Epidermal melanocyte (primary cell): ENCODE measurements at regions not wholly inside any gene's neighbourhood (a gene's known extent, or its start where the extent isn't known, plus 50 kb on each side); places are given as distances from the start of the nearest gene placed in this dataset.

Experiments
- DNase-seq: peaks from one replicate; pipeline ENCODE4 v3.0.0; 2011; ENCODE audit warnings: low spot score; ENCODE audit not compliant: insufficient read length

DNA sequence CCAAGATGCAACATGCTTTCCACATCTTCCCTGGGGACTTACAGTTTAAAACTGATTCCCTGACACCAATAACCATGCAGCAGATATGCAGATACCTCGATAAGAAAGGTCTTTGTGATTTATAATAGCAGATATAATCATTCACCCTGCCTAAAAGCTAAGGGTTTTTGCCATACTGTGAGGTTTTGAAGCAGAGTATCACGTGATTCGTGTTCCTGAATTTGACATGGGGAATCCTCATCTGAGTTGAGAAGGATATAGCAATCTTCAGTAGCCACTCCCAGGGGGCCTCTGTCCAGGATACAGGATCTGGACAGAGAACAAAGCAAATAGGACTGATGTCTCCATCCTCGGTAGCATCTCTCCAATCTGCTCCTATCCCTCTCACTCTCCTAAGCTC is 79.1 kb upstream of the SDK2 start:
- DNase-seq = no peak

DNA sequence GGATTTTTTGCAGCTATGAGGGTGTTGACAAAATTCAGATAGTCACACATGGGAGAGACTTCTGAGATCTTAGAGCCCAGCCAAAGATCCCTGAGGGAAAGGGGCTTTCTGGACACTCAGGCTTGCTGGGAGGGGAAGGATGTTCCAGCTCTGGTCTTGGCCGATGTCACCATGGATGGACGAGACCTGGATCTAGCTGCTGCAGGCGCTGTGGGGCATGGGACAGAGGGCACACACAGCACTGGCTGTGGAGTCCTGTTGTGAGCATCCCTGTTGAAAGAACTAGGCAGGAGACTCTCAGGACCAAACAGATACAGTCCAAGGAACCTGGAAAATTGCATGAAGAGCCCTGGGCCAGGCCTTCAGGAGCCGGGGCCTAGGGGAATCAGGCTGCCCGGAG is 80.1 kb upstream of the SDK2 start:
- DNase-seq = no peak

DNA sequence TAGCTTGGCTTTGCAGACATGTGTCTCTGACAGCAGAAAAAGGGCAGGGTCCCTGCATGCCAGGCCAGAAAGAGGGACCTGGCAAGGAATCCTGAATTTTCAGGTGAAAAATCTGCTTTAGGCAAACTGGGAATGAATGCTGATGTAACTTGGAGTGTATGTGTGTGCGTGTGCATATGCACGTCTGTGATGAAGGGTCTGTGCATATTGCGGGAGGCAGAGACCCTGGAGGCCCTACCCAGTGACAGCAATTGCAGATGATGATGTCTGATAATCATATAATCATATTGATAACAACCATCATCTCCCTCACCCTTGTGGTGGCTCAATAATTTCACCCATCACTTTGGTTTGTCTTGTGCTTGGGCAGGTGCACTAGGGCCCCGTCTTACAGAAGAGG is 80.7 kb upstream of the SDK2 start:
- no peak for DNase-seq

DNA sequence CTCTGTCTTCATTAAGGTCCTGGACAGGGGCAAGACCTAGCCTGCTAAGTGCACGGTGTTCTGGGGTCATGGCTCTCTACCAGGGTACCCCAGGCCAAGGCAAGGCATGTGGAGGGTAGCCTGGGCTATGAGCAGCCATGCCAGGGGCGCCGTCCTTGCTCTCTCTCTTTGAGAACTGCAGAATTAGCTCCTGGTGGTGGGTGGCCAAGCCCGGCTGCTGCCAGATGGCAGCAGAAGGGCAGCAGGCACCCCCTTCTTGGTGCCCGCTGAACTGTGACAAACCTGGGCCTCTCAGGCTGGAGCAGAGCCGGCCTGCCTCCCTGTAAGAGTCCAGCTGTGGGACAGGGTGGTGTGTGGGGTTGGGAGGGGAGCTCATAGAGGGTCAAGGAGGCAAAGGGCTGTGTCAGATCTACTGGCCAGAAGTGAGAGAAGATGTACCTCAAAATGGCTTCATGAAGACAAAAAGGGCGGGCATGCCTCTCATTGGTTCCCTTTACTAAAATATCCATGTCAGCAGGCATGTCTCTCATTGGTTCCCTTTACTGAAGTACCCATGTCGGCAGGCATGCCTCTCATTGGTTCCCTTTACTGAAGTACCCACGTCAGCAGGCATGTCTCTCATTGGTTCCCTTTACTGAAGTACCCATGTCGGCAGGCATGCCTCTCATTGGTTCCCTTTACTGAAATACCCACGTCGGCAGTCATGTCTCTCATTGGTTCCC is 81.7 kb upstream of the SDK2 start:
- no peak for DNase-seq

DNA sequence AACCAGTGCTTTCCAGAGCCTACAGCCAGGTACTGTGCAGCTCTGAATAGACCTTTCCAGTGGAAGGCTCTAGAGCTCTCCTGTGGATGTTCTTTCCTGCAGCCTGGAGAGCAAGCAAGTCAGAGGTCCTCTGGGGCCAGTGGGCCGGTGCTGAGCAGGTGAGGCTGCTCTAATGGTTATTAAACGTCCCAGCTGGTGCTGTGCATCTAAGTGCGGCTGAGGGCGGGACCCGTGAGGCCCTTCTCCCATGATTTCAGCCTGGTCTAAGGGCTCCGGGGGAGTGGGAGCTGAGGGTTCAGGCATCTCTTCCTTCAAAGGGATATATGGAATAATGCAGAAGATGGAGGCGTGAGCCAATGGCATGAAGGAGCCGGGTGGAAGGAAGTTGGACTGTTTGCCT is 83.7 kb upstream of the SDK2 start:
- DNase-seq = no peak

DNA sequence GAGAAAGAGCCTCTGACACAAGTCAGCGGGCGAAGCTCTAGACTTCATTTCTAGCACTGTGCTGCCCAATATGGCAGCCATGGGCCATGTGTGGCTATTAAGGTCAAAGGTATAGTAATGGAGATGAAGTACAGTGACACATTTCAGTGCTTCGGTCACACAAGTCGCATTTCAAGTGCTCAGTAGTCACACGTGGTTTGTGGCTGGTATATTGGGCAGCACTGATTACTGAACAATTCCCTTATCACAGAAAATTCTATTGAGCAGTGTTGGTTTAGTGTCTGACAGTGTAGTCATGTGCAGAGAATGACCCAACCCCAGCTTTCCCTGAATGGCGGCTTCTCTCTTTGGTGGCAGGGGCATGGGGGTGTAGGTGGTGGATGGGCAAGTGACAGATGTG is 84.9 kb upstream of the SDK2 start:
- DNase-seq = no peak

DNA sequence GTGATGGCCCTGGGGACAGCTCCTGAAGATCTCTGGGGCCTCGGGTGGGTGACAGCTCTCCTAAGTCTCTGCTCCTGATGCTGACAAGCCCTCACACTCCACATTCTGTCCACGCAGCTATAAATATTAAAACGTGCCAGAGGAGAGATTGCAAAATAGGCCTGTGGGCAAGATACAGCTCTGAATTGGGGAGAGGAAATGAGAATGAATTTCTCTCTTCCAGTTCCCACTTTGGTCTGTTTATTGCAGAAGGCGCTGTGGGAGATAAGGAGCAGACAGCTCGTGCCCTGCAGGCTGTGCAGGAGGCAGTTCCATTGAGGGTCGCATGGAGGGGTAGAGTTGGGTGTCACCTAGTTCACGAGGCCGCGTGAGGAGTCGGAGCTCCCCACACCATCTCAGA is 87.5 kb upstream of the SDK2 start:
- DNase-seq = no peak

DNA sequence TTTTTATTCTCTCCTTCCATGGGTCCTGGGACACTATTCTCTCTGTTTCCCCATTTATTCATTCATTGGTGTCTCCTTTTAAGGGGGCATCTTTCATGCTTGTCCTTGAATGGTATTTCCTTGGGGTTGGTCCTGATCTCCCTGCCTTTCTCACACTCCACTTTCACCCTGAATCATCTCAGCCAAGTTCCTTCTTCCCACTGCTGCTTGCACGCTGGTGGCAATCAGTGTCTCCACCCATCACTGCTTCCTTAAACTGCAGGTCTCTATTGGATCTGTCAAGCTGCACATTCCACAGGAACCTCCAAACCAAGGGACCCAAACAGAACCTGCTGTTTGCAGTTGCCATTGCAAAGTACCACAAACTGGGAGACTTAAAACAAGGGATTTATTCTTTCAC is 89.3 kb upstream of the SDK2 start:
- no peak for DNase-seq

DNA sequence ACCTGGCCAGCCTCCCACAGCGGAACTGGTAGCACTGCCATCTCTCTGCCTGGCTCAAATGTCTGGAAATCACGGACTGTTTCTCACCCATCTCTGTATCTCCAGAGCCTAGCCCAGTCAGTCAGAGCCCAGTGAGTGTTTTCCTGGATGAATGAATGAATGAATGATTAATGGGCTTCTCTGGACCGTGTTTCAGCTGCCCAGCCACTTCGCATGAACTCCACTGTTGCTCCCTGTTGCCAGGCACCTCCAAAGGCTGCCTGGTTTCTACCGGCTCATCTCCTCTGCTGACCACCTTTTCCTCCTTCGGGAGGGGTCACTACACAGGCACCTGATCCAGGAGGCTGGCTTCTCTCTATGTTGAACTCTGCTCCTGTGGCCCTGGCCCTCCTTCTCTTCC is 91.0 kb upstream of the SDK2 start:
- no peak for DNase-seq

DNA sequence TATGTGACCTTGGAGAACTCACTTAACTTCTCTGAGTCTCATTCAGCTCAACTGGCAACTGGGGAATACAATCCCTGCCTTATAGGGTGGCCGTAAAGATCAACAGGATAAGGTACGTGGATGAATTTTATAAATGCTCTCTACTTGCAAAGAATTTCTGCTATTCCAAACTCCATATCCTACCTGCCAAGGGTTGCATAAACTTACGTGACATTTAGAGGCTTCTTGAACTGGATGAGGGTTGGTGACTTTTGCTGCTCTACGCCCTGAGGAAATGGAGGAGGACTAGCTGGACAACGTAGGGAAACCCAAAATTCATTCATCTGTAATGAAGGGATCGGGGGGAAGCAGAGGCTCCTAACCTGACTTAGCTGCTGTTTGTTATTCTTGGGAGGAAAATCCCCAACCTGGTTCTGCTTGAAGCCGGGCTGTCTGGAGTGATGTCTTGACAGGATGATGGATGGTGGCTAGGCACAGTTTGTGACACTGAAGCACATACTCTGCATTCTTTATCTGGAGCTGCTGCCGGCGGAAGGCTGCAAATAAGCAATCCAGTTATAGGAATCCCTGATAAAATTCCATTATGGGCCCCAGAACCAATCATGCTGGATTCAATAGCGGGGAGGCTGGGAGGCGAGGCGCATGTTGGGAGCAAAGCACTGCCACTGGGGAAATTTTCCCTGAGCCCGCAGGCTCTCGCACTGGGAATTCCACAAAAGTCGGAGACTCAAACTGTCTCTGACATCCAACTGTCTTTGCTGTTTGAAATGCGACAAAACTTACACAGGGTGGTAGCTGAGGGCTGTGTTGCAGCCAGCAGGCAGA is 94.7 kb upstream of the SDK2 start:
- DNase-seq = no peak

DNA sequence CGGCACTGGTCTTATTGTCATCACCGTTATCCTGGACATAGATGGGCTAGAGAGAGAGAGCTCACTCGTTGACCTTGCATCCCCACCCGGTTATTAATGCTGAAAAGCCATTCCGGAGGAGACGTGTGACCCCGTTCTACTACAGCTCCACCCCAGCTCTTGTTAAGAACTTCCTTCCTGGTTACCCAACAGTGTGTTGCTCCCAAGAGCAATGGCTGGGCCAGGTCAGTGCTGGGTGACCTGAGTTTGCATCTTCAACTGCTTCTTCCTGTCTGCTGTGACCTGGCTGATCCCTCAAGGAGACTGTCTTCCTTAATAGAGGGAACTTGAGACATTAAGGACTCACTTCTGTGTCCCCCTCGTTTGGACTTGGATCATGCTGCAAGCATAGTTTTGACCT is 96.1 kb upstream of the SDK2 start:
- DNase-seq = no peak

DNA sequence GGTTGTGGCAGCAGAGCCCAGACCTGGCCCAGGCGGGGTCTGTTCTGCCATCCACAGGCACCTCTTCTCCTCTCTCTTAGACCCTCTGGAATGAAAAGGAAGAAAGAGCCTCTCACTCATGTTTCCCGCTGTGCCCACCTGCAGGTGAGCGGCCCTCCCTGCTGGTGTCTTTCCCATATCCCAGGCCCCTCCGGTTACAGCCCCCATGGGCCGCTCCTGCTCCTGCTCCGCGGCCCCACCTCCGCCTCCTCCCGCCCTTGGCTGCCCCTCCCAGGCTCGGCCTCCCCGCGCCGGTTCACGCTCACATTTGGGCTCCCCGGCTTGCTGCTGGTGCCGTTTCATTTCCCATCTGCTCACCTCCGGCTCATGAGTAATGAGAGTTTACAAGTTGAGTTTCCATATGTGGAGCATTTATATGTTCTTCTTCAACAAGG is 98.7 kb upstream of the SDK2 start:
- no peak for DNase-seq

DNA sequence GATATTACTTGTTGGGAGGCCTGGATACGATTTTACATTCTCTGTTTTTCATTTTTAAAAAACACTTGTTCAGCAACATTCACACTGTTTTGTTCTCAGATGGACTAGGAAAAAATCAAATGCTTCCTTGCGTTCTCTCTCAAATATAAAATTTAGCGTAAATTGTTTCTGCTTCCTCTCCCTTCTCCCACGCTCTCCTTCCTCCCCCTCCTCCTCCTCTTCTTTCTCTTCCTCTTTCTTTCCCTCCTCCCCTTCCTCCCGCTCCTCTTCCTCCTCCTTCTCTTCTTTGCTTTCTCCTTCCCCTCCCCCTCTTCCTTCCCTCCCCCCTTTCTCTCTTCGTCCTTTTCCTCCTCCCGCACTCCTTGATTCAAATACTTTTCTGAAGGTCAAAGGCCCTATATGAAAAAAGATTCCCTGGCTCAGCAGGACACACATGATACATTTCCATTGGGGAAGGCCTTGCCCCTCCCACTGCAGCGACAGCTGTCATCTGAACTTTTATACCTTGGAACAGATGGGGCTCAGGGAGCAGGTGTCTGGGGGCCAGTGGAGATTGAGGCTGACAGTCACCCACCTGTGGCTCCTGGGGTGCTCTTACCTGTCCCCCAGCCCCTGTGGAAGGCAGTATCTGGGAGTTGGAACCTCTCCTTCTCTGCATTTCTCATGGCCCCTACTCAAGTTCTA is 99.4 kb upstream of the SDK2 start:
- DNase-seq = no peak

DNA sequence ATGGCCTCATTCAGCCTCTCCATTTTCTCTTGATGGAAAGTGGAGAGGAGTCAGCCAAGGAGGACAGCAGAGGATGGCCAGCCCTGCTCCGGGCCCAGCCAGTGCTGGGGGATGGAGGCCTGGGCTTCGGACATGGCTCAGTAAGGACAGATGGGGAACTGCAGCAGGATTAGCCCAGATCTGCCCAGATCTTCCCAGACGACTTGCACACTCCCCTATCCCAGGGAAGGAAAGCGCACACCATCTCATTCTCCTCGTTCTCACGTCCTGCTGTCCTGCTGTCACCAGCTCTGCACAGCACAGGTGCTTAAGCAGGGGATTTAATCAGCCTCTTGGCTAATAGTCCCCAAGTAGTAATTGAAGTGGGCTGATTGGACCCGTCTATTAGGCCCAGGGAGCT is 100.2 kb upstream of the SDK2 start:
- no peak for DNase-seq

DNA sequence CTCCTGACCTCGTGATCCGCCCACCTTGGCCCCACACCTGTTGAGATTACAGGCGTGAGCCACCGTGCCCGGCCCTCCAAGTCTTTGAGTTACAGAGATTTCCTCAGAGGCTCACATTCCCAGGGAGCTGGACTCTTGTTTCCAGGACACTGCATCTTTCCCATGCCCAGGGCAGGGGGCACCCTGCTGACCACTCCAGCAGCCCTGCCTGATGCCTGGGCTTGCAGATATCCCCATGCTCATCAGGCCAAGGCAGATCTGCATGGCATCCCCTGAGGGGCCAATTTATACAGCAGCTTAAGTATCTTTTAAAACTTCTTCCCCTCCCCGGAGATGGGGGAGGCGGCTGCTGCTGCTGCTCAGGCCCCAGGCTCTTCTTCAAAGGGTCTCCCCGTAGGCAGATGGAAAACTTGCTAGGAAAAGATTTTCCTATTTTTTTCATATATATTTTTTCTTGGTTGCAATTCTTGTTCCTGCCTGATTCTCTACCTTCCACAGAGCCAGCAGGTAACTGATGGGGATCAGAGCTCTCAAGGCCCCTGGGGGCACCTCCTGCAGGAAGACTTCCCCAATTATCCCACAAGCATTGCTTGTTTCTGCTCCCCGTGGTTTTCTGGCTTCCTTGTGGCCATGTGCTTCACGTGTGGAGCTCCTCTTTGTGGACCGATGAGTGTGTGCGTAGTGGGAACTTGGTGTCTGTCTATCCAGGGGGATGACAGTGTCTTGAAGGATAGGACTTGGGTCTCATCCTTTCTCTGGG is 102.2 kb upstream of the SDK2 start:
- DNase-seq = no peak

DNA sequence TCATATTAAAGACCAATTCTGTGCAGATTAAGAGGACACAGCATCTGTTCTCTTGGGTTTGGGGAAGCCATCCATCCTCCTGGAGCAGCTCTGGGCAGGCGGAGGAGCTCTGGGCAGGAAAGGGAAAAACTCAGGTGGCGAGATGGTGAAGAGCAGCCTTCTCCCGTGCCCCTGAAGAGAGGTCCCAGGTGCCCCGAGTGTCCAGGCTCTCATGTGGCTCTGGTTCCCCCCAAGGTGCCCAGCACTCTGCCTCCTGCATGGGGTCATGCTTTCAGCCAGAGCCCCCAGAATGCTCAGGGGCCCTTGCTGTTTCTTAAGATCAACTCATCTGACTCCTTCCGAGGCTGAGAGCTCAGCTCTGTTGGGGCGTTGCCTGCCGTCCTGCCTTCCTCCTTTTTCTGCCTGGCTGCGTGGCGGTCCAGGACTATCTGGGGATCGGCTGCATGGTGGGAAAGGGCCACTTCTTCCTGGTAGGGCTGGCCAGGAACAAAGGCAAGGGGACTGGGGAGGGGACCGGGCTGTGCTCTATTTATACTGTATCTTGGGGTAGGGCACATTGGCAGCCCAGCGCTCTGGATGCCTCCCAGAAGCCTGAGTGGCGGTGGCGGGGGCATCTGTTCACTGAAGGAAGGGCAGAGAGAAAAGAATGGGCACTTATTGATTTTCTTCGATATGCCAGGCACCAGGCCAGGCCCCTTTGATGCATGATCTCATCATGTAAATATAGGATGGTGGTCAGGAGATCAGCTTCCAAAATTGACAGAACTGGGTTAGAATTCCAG is 103.2 kb upstream of the SDK2 start:
- no peak for DNase-seq

DNA sequence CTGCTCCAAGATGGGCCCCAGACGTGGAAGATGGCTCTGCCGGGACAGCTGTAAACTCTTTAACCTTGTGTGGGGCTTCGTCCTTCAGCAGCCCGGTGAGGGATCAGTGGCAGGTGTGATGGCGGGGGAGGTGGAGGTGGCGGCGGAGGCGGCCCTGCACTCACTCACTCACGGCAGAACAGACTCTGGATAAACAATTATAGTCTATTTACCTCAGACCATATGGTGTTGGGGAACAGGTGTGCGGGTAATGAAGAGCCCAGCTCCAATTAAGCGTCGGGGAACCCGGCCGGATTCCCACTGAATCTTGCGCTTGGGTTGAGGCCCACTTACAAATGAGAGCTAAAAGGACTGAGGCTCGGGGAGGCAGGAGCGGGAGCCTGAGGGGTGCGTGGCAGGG is 104.3 kb upstream of the SDK2 start:
- DNase-seq = no peak

DNA sequence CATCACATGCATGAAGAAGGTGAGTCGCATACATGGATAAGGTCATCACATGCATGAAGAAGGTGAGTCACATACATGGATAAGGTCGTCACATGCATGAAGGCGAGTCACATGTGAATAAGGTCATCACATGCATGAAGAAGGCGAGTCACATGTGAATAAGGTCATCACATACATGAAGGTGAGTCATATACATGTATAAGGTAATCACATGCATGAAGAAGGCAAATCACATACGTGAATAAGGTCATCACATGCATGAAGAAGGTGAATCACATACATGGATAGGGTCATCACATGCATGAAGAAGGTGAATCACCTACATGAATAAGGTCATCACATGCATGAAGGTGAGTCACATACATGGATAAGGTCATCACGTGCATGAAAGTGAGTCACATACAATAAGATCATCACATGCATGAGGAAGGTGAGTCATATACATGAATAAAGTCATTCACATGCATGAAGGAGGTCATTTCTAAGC is 105.1 kb upstream of the SDK2 start:
- no peak for DNase-seq

DNA sequence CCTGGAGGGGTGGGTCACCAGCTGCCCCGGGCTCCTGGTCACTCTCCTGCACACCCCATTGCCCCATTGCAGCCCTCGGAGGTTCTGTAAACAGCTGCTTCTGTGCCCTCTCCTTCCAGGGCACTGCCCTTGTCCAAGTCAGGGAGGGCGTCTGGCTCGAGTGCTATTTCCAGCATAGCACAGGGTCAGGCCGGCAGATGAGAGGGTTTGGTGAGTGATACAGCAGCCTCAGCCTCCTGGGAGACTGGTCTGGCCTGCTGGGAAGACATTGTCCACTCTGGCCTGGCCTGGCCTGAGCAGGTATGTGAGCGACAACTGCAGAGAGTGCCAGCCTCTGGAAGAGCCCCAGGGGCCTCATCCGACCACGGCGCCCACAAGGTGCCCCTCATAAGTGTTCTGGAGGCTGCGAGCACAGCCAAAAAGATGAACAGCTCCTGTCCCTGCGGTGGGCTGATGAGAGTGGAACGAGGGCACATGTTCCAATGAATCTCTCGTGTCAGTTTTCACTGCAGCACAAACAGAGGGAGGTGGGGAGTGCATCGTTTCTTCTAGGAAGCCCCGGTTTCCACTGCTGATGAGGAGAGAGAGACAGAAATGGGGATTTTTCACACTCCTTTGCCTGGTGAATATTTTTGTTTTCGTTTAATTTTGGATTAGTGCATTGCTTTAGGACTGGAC is 105.8 kb upstream of the SDK2 start:
- no peak for DNase-seq

DNA sequence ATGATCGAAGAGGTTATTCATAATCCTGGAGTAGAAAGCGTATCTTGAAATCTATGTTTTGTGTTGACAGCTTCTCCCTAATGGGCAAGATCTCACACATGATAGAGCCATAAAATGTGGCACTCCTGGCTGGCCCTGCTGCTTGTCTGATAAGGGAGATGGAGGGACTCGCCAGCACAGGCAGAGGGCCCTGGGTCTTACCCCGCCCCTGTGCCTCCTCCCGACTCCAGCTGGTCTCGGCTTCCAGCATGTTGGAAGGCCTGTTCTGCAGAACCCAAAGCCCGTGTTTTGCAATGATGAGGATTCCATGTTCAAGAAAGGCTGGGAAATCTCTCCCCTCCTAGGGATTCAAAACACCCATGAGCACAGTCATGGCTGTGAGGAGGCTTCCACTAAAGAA is 106.7 kb upstream of the SDK2 start:
- DNase-seq = no peak
